Bronchial epithelial cell (primary cell): ENCODE measurements at regions not wholly inside any gene's neighbourhood (a gene's known extent, or its start where the extent isn't known, plus 50 kb on each side); places are given as distances from the start of the nearest gene placed in this dataset.

Source experiments
- DNase-seq: peaks from one replicate; pipeline ENCODE4 v3.0.0-alpha.2; 2010; ENCODE audit warnings: low read depth
- FAIRE-seq: peaks from 2 replicates; lab custom pipeline; 2011; peaks lifted over from hg19 to GRCh38; lab: Jason Lieb, UNC
- H3K27me3 ChIP-seq: 2 replicates; pipeline ENCODE4 v1.5.1; 2011; ENCODE audit warnings: low read length; ENCODE audit not compliant: control insufficient read depth, insufficient read depth
- H3K36me3 ChIP-seq: 2 replicates; pipeline ENCODE4 v1.5.1; 2011; ENCODE audit warnings: low read length; ENCODE audit not compliant: control insufficient read depth, insufficient read depth
- H3K4me3 ChIP-seq: 2 replicates; pipeline ENCODE4 v1.5.1; 2011; ENCODE audit warnings: mild to moderate bottlenecking, low read depth, low read length, control low read depth
- TF ChIP-seq, protein P1 (sequence below): IDR thresholded peaks from 2 replicates; pipeline ENCODE4 v1.5.1; 2011; ENCODE audit warnings: mild to moderate bottlenecking, moderate library complexity, low read length, control low read depth, inconsistent platforms; ENCODE audit not compliant: insufficient read depth, severe bottlenecking

DNA sequence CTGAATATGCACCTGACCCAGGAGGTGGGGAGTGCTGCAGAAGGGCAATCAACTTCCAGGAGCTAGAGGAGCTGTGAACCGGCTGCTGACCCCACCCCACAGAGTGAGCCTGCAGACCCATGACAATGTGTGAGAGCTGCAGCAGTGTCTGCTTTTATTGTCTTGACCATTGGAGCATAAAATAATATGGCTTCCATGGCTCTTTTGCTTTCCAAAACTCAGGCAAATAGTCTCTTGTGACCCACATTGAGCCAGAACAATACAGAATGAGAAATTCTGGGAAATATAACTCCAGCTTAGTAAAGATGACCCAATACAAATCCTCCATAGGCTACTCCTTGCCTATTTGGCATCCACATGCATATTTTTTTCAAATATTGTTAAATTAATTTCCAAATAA is 309.6 kb downstream of the PYDC2 start:
- Histone ChIP-seq H3K36me3 (no peaks in the 10 kb centered on the region), H3K4me3 (no peak overlapping the region), H3K27me3 (no peaks in the 10 kb centered on the region)
- TF ChIP-seq, protein P1, sequence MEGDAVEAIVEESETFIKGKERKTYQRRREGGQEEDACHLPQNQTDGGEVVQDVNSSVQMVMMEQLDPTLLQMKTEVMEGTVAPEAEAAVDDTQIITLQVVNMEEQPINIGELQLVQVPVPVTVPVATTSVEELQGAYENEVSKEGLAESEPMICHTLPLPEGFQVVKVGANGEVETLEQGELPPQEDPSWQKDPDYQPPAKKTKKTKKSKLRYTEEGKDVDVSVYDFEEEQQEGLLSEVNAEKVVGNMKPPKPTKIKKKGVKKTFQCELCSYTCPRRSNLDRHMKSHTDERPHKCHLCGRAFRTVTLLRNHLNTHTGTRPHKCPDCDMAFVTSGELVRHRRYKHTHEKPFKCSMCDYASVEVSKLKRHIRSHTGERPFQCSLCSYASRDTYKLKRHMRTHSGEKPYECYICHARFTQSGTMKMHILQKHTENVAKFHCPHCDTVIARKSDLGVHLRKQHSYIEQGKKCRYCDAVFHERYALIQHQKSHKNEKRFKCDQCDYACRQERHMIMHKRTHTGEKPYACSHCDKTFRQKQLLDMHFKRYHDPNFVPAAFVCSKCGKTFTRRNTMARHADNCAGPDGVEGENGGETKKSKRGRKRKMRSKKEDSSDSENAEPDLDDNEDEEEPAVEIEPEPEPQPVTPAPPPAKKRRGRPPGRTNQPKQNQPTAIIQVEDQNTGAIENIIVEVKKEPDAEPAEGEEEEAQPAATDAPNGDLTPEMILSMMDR, result no peak
- no peak for FAIRE-seq
- no peak for DNase-seq

DNA sequence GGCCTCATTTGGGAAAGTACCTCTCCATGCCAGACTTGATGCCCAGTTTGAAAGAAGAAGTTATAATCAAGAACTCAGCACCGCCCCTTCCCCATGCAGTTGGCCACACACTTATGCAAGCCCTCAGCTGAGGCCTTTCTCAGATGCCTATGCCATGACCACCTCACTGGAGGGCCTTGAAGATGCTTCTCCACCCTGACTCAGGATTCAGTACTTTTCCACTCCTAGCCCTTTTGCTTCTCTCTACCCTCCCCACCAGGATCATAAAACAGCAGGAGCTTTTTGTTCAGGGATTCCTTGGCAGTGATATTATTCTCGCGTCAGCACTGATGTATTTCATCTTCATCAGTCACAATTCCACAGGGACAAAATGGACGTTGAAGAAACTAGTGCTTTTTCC is 313.5 kb downstream of the PYDC2 start:
- FAIRE-seq, result peak; percentile 77
- no peak overlapping the region for H3K4me3 ChIP-seq

DNA sequence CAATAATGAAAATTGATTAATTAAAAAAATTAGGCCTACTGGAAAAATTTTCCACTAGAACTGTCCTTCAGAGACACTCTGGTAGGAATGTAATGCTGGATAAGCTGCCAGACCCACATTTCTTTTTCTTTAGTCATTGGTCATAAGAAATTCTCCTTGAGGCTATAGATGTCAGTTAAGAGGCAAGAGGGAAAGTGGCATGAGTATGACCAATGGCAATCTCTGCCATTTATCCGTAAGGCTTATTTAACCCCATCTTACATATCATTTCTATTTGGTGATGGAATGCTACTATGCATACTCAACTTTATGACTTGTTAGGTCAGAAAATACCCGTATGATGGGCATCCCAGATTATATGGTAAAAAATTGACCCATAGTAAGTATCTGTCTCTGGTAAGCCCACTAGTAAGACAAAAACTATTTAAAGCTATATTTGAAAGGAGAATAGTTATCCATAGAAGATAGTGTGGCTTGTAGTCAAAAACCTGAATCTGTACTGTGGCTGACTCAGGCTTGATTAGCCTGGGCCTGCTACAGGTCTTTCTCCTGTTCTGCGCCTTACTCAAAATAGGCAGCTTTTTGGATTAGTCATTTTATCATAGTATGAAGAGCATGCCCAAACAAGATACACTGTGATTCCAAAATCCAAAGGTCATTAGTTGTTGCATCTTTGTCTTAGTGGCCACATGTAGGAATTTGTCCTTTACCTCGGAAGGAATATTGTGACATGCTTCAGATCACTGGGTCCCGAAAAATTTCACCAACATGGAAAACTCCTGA is 314.7 kb downstream of the PYDC2 start:
- FAIRE-seq, result no peak

More for the DNA sequence above, 313.5 kb downstream of the PYDC2 start:
- Histone ChIP-seq H3K27me3 (no peaks in the 10 kb centered on the region), H3K36me3 (no peaks in the 10 kb centered on the region)
- TF ChIP-seq, protein P1, result no peak
- DNase-seq, result peak; percentile 27

DNA sequence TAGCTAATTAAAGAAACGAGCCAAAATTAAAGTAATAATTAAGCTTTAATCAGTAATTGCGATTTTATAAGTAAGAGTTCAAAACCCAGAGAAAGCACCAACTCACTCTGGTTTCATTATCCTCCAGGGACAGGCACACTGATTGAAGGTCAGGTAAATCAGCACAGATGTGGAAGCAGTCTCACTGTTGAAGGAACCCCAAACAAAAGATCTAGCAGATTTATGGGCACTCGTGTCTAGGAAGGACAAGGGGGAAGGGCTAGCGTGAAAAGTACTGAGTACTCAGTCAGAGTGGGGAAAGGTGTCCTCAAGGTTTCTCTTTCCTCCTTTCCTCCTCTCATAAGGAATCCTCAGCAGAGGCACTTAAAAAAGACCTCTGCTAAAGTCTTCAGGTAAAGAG is 320.1 kb downstream of the PYDC2 start:
- FAIRE-seq (no peak), DNase-seq (no peak)
- Histone ChIP-seq H3K4me3 (no peak overlapping the region), H3K27me3 (no peaks in the 10 kb centered on the region), H3K36me3 (no peaks in the 10 kb centered on the region)
- TF ChIP-seq, protein P1, result no peak

More for the DNA sequence above, 314.7 kb downstream of the PYDC2 start:
- Histone ChIP-seq H3K4me3 (no peak overlapping the region), H3K36me3 (no peaks in the 10 kb centered on the region), H3K27me3 (no peaks in the 10 kb centered on the region)
- TF ChIP-seq, protein P1, result no peak
- peak; percentile 92 for DNase-seq

DNA sequence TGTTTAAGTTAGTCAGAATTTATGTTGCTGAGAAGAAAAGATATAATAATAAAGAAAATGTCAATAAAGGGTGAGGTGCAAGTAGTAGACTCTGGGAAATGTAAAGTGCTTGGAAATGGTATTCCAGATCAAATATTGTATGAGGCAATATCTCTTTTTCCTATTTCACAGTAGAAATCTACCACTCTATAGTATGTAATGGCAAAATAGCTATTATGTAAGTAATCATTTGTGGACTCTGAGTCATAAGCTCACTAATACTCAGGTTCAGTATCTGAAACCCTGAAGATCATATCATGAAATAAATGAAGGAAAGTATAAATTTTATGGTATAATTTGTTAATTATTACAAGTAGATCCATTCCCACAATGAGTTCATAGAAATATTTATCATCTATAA is 322.1 kb downstream of the PYDC2 start:
- TF ChIP-seq, protein P1, result no peak
- DNase-seq (peak; percentile 64), FAIRE-seq (no peak)
- no peaks in the 10 kb centered on the region for H3K36me3 ChIP-seq
- no peaks in the 10 kb centered on the region for H3K27me3 ChIP-seq
- no peak overlapping the region for H3K4me3 ChIP-seq
